Panc1 (cell line): ENCODE measurements at regions not wholly inside any gene's neighbourhood (a gene's known extent, or its start where the extent isn't known, plus 50 kb on each side); places are given as distances from the start of the nearest gene placed in this dataset.

Source experiments
- ATAC-seq: fragments of 200-7000 bp; cut with Tn5 transposase; 2 replicates; pipeline ENCODE4 v1.9.1; 2020; ENCODE audit warnings: mild to moderate bottlenecking, moderate library complexity
- BruUV-seq: library from RNA; stranded (reverse); fragments of 400-500 nt; replicated peaks from 2 replicates; lab custom pipeline; 2021; lab: Mats Ljungman, UMichigan
- CTCF ChIA-PET: fragments of 300-600 bp; sonication (Branson Sonifier 250); formaldehyde crosslinking; loops from one replicate; lab custom pipeline; 2022; ENCODE audit warnings: antibody characterized with exemption; lab: Charles Lee
- POLR2A ChIA-PET: fragments of 300-600 bp; sonication (Branson Sonifier 250); formaldehyde crosslinking; loops from one replicate; lab custom pipeline; 2022; ENCODE audit warnings: antibody characterized with exemption; lab: Charles Lee
- DNase-seq: peaks from one replicate; pipeline ENCODE4 v3.0.0-alpha.2; 2010; ENCODE audit warnings: low read depth, low spot score
- H3K27ac ChIP-seq: 2 replicates; pipeline ENCODE4 v1.5.1; 2011; ENCODE audit warnings: mild to moderate bottlenecking, low read length, inconsistent platforms
- H3K27me3 ChIP-seq: fragments of 200-500 bp; sonication (Bioruptor generic); 2 replicates; pipeline ENCODE4 v1.6.0; 2014; ENCODE audit warnings: low read length, inconsistent platforms; ENCODE audit not compliant: control insufficient read depth, insufficient read depth
- H3K36me3 ChIP-seq: fragments of 200-500 bp; sonication (Bioruptor generic); 2 replicates; pipeline ENCODE4 v1.5.1; 2014; ENCODE audit warnings: inconsistent platforms, mild to moderate bottlenecking, low read length, moderate library complexity; ENCODE audit not compliant: control insufficient read depth, insufficient read depth
- H3K4me1 ChIP-seq: 2 replicates; pipeline ENCODE4 v1.5.1; 2011; ENCODE audit warnings: inconsistent platforms, mild to moderate bottlenecking, low read length, moderate library complexity; ENCODE audit not compliant: control insufficient read depth, insufficient read depth
- H3K4me3 ChIP-seq, 2 experiments: 2 replicates each; pipeline ENCODE4 v1.5.1; 2011 to 2012; ENCODE audit warnings: low read depth in 2 of 2, low read length in 2 of 2, mild to moderate bottlenecking in 2 of 2, inconsistent platforms in 1 of 2, moderate library complexity in 1 of 2
- H3K9me3 ChIP-seq: fragments of 200-500 bp; sonication (Bioruptor generic); 2 replicates; pipeline ENCODE4 v1.5.1; 2014; ENCODE audit warnings: low read depth, mild to moderate bottlenecking, inconsistent platforms, low read length, moderate library complexity; ENCODE audit not compliant: control insufficient read depth, insufficient read depth
- CTCF ChIP-seq: fragments of 450-650 bp; IDR thresholded peaks from 2 replicates; pipeline ENCODE4 v1.5.1; 2017; ENCODE audit warnings: mild to moderate bottlenecking
- POLR2AphosphoS5 ChIP-seq: IDR thresholded peaks from 2 replicates; pipeline ENCODE4 v1.6.1; 2012; ENCODE audit warnings: mild to moderate bottlenecking, low read depth, low read length, moderate library complexity
- REST ChIP-seq, 2 experiments: IDR thresholded peaks; 2 replicates each; pipeline ENCODE4 v1.6.1; 2011 to 2012; ENCODE audit warnings: low read depth in 2 of 2, control low read depth in 1 of 2, low read length in 1 of 2, mild to moderate bottlenecking in 1 of 2, moderate library complexity in 1 of 2; ENCODE audit not compliant: insufficient read depth in 1 of 2
- SIN3A ChIP-seq: IDR thresholded peaks from 2 replicates; pipeline ENCODE4 v1.6.1; 2012; ENCODE audit warnings: low read depth, mild to moderate bottlenecking, low read length, moderate library complexity, borderline replicate concordance; ENCODE audit not compliant: insufficient read depth
- TCF7L2 ChIP-seq: IDR thresholded peaks from 2 replicates; pipeline ENCODE4 v1.6.1; 2011; ENCODE audit warnings: mild to moderate bottlenecking, low read depth, low read length, inconsistent platforms
- in situ Hi-C: cut with HindIII; loops from 2 replicates; pipeline ENCODE4 v1.10.0; 2016; ENCODE audit warnings: low sequenced_read_pairs, low pct_unique_long_range_greater_than_20kb
- intact Hi-C: fragments of 100-400 bp; cut with micrococcal nuclease; formaldehyde crosslinking; loops from one replicate; pipeline ENCODE4 v1.10.0; 2022; ENCODE audit not compliant: unreplicated experiment

- ChIA-PET CTCF (no interaction called here), POLR2A (interaction anchor here (0.6 kb wide), 1 partner anchor 15 kb away, joined by 3 read pairs; no protein-coding TSS in a partner anchor)
- Histone ChIP-seq H3K4me3 (no peak overlapping the region), H3K4me1 (no peaks in the 10 kb centered on the region), H3K27ac (no peak overlapping the region), H3K36me3 (no peaks in the 10 kb centered on the region), H3K9me3 (no peaks in the 10 kb centered on the region), H3K27me3 (no peaks in the 10 kb centered on the region)
- in situ Hi-C loops (no loop called here), intact Hi-C loops (no loop called here)
- no peak for DNase-seq
- ATAC-seq = no peak
- no TSS peak for BruUV-seq
- TF ChIP-seq REST (IDR thresholded peaks at IDR 0.05; ENCODE audit: insufficient read depth in 1 of 2, low read depth in 2 of 2, low read length in 1 of 2) (no peak), POLR2AphosphoS5 (no peak), TCF7L2 (no peak)
Measured at GRCh38 chr2:173834141-173834540, 131.0 kb downstream of the SP3 start.

- Histone ChIP-seq H3K4me3 (no peak overlapping the region), H3K27ac (no peak overlapping the region), H3K36me3 (no peaks in the 10 kb centered on the region), H3K27me3 (no peaks in the 10 kb centered on the region), H3K4me1 (no peaks in the 10 kb centered on the region), H3K9me3 (no peaks in the 10 kb centered on the region)
- ATAC-seq (no peak), DNase-seq (no peak)
- TF ChIP-seq POLR2AphosphoS5 (no peak), CTCF (no peak), REST (IDR thresholded peaks at IDR 0.05; ENCODE audit: insufficient read depth in 1 of 2, low read depth in 2 of 2, low read length in 1 of 2) (no peak), SIN3A (no peak), TCF7L2 (no peak)
- in situ Hi-C loops = no loop called here
- CTCF ChIA-PET = interaction anchor here (0.6 kb wide), 1 partner anchor 31 kb away, joined by 5 read pairs; no protein-coding TSS in a partner anchor
- POLR2A ChIA-PET = no interaction called here
- intact Hi-C loops = no loop called here
- no TSS peak for BruUV-seq
Measured at GRCh38 chr2:173835726-173836125, 129.4 kb downstream of the SP3 start.
